DOHH2 (cell line): ENCODE measurements at regions not wholly inside any gene's neighbourhood (a gene's known extent, or its start where the extent isn't known, plus 50 kb on each side); places are given as distances from the start of the nearest gene placed in this dataset.

Experiments used
- CTCF ChIP-seq: fragments of 200-600 bp; sonication (generic); IDR thresholded peaks from one replicate; pipeline ENCODE4 v1.5.1; 2014; ENCODE audit warnings: antibody characterized with exemption, mild to moderate bottlenecking, low read depth, low read length; ENCODE audit not compliant: poor library complexity, severe bottlenecking
- EZH2phosphoT487 ChIP-seq: fragments of 200-600 bp; sonication (generic); IDR thresholded peaks from 2 replicates; pipeline ENCODE4 v1.6.1; 2017; ENCODE audit warnings: borderline replicate concordance, mild to moderate bottlenecking, antibody characterized with exemption, low read length, moderate library complexity, mixed read lengths

- TF ChIP-seq EZH2phosphoT487 (no peak), CTCF (no peak)
These were observed 987.9 kb downstream of the CCSER2 start for GRCh38 chr10:85316276-85316675.
